Tibial artery (tissue), 4 donors: ENCODE measurements at regions not wholly inside any gene's neighbourhood (a gene's known extent, or its start where the extent isn't known, plus 50 kb on each side); places are given as distances from the start of the nearest gene placed in this dataset.

ENCODE experiments used
- DNase-seq, 2 donors: peaks; one replicate each; pipeline ENCODE4 v3.0.0-alpha.2; 2019
- H3K27ac ChIP-seq, 2 donors: fragments of 200-600 bp; sonication (generic) in 1 of 2; 1 replicate in 1 of 2; 2 replicates in 1 of 2; pipeline ENCODE4 v1.5.1; 2018 to 2019; ENCODE audit warnings: mild to moderate bottlenecking in 1 of 2
- H3K27me3 ChIP-seq, 2 donors: fragments of 200-600 bp; sonication (generic) in 1 of 2; one replicate each; pipeline versions ENCODE4 v1.5.1 to v1.6.0; 2016 to 2019
- H3K36me3 ChIP-seq, 3 donors: fragments of 200-600 bp; sonication (generic) in 2 of 3; one replicate each; pipeline ENCODE4 v1.5.1; 2016 to 2019; ENCODE audit warnings: mild to moderate bottlenecking in 2 of 3
- H3K4me1 ChIP-seq, 4 donors: fragments of 200-600 bp; sonication (generic) in 2 of 4; 1 replicate in 3 of 4; 2 replicates in 1 of 4; pipeline ENCODE4 v1.5.1; 2016 to 2019
- H3K4me3 ChIP-seq, 2 donors: fragments of 200-600 bp; sonication (generic) in 1 of 2; 1 replicate in 1 of 2; 2 replicates in 1 of 2; pipeline ENCODE4 v1.5.1; 2018 to 2019; ENCODE audit warnings: mild to moderate bottlenecking in 2 of 2
- H3K9me3 ChIP-seq, 3 donors: fragments of 200-600 bp; sonication (generic) in 1 of 3; one replicate each; pipeline ENCODE4 v1.5.1; 2016 to 2019
- CTCF ChIP-seq, 2 experiments: fragments of 200-600 bp in 1 of 2; fragments of 450-650 bp in 1 of 2; IDR thresholded peaks; one replicate each; pipeline ENCODE4 v1.5.1; 2017 to 2019; ENCODE audit warnings: antibody characterized with exemption in 2 of 2, mild to moderate bottlenecking in 1 of 2, moderate library complexity in 1 of 2
- intact Hi-C: fragments of 100-400 bp; cut with DNase I; formaldehyde crosslinking; loops from one replicate; pipeline ENCODE4 v1.15.0; 2023; ENCODE audit warnings: low total_unique reads

GRCh38 chr1:219993554-219994433 is 52.5 kb downstream of the EPRS1 start:
- Histone ChIP-seq H3K4me3 (peak overlapping the region; percentile 12 to 28), H3K4me1 (peaks cover 0 to 11% (median 4%) of the 10 kb centered on the region in 4 donors), H3K36me3 (peaks cover 13 to 33% (median 31%) of the 10 kb centered on the region in 3 donors), H3K27ac (peak overlapping the region; percentile 20 to 39), H3K9me3 (no peaks in the 10 kb centered on the region), H3K27me3 (no peaks in the 10 kb centered on the region)
- intact Hi-C loops: no loop called here
- DNase-seq: no peak
- TF ChIP-seq CTCF (IDR thresholded peaks at IDR 0.05): no peak

DNA sequence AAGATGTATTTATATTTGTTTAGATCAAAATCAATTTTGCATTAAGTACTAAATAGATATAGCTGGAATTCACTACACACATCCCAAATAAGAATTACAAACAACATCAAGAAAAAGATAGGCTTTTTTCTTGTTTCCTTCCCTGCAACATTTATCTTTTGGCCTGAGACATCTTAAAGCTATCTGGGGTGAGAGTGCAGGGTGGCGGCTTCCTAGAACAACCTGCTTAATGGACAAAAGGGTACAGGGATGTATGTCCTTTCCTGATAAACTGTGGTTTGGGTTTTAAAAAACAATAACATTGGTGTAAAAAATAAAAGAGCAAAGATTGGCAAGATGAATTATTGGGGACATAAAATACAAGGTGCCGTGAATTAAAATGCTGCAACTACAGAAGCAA is 54.4 kb downstream of the EPRS1 start:
- H3K9me3 ChIP-seq: no peaks in the 10 kb centered on the region
- no peak for DNase-seq
- H3K27me3 ChIP-seq: no peaks in the 10 kb centered on the region
- H3K4me1 ChIP-seq: peaks cover 0 to 11% (median 4%) of the 10 kb centered on the region in 4 donors
- intact Hi-C loops: no loop called here
- TF ChIP-seq CTCF (IDR thresholded peaks at IDR 0.05): no peak
- H3K27ac ChIP-seq: peak overlapping the region in 1 of 2 donors; percentile 40
- peaks cover 26 to 41% (median 35%) of the 10 kb centered on the region in 3 donors for H3K36me3 ChIP-seq
- H3K4me3 ChIP-seq: no peak overlapping the region

GRCh38 chr1:219991511-219991810 is 54.8 kb downstream of the EPRS1 start:
- no peak for TF ChIP-seq CTCF (IDR thresholded peaks at IDR 0.05)
- H3K9me3 ChIP-seq: no peaks in the 10 kb centered on the region
- no peak for DNase-seq
- peaks cover 0 to 11% (median 4%) of the 10 kb centered on the region in 4 donors for H3K4me1 ChIP-seq
- H3K4me3 ChIP-seq: no peak overlapping the region
- intact Hi-C loops: no loop called here
- H3K27me3 ChIP-seq: no peaks in the 10 kb centered on the region
- H3K36me3 ChIP-seq: peaks cover 26 to 41% (median 35%) of the 10 kb centered on the region in 3 donors
- peak overlapping the region in 1 of 2 donors; percentile 40 for H3K27ac ChIP-seq

- no peaks in the 10 kb centered on the region for H3K27me3 ChIP-seq
- H3K27ac ChIP-seq: peak overlapping the region in 1 of 2 donors; percentile 40
- peaks cover 0 to 11% (median 4%) of the 10 kb centered on the region in 4 donors for H3K4me1 ChIP-seq
- no peak for DNase-seq
- no peaks in the 10 kb centered on the region for H3K9me3 ChIP-seq
- H3K4me3 ChIP-seq: no peak overlapping the region
- peaks cover 26 to 41% (median 35%) of the 10 kb centered on the region in 3 donors for H3K36me3 ChIP-seq
- intact Hi-C loops: no loop called here
- peak; percentile 56 to 74 for TF ChIP-seq CTCF (IDR thresholded peaks at IDR 0.05)
These were observed 55.4 kb downstream of the EPRS1 start for GRCh38 chr1:219990782-219991510.

GRCh38 chr1:219989766-219990165 is 56.5 kb downstream of the EPRS1 start:
- Histone ChIP-seq H3K4me1 (peaks cover 0 to 11% (median 4%) of the 10 kb centered on the region in 4 donors), H3K27me3 (no peaks in the 10 kb centered on the region), H3K36me3 (peaks cover 28 to 40% (median 31%) of the 10 kb centered on the region in 3 donors), H3K9me3 (no peaks in the 10 kb centered on the region), H3K4me3 (no peak overlapping the region), H3K27ac (no peak overlapping the region)
- TF ChIP-seq CTCF (IDR thresholded peaks at IDR 0.05): no peak
- no peak for DNase-seq
- intact Hi-C loops: loop anchor here (10.0 kb wide), 1 partner anchor 45 kb away; no protein-coding TSS in a partner anchor
